Esophagus squamous epithelium (tissue), 4 donors: ENCODE measurements at regions not wholly inside any gene's neighbourhood (a gene's known extent, or its start where the extent isn't known, plus 50 kb on each side); places are given as distances from the start of the nearest gene placed in this dataset.

ENCODE experiments used
- CTCF ChIP-seq, 6 experiments: fragments of 450-650 bp in 4 of 6; fragments of 200-600 bp in 2 of 6; sonication (generic) in 2 of 6; IDR thresholded peaks; one replicate each; pipeline ENCODE4 v1.5.1; 2016 to 2019; ENCODE audit warnings: antibody characterized with exemption in 6 of 6, mild to moderate bottlenecking in 4 of 6, moderate library complexity in 4 of 6
- POLR2A ChIP-seq, 4 donors: fragments of 450-650 bp; IDR thresholded peaks; one replicate each; pipeline ENCODE4 v1.6.1; 2017; ENCODE audit warnings: antibody characterized with exemption in 4 of 4, mild to moderate bottlenecking in 4 of 4, moderate library complexity in 3 of 4

GRCh38 chr4:71148545-71148944 lies 155.1 kb downstream of the DCK start:
- no peak for TF ChIP-seq CTCF (IDR thresholded peaks at IDR 0.05)
- no peak for TF ChIP-seq POLR2A (IDR thresholded peaks at IDR 0.05)
